ENCODE measurements at regions not wholly inside any gene's neighbourhood (a gene's known extent, or its start where the extent isn't known, plus 50 kb on each side); places are given as distances from the start of the nearest gene placed in this dataset.

DNA sequence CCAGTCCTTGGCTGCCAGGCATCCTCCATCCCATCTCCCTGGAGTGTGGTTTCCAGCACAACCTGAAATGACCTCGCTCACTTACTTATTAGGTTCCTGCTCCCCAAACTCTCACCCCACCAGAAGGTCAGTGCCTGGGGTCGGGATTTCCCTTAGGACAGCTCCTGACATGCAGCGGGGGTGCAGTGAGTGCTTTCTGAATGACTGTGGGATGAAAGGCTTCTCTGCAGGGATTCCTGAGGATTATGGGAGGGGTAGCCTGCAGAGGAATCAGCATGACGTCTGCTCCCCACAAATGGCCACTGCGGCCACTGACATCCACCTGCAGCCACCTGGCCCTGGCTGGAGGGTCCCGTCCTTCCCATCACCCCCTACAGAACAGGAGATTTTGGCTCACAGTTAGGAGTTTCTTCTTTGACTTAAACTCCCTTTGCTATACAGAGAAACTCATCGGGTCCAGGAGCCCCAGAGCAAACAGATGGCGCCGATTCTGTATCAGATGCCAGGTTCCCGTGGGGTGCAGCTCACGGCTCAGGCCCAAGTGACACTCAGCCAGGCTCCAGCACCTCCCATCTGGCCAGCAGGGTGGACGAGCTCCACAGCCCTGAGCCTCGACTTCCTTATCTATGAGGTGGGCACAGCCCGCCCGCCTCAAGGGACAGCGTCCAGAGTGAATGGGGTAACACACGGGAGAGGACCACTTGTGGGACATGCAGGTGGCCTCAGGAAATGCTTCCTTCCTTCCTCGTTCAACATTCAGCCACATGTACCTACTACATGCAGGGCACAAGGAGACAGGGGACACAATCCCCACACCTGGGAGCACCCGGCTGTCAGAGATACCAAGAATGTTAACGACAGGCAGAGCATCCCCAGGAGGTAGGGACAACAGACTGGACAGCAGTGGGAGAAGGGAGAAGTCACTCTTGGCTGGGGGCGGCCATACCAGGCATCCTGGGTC, 69.8 kb downstream of the RMI2 start:
- TF ChIP-seq, protein P1, sequence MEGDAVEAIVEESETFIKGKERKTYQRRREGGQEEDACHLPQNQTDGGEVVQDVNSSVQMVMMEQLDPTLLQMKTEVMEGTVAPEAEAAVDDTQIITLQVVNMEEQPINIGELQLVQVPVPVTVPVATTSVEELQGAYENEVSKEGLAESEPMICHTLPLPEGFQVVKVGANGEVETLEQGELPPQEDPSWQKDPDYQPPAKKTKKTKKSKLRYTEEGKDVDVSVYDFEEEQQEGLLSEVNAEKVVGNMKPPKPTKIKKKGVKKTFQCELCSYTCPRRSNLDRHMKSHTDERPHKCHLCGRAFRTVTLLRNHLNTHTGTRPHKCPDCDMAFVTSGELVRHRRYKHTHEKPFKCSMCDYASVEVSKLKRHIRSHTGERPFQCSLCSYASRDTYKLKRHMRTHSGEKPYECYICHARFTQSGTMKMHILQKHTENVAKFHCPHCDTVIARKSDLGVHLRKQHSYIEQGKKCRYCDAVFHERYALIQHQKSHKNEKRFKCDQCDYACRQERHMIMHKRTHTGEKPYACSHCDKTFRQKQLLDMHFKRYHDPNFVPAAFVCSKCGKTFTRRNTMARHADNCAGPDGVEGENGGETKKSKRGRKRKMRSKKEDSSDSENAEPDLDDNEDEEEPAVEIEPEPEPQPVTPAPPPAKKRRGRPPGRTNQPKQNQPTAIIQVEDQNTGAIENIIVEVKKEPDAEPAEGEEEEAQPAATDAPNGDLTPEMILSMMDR (IDR thresholded peaks at IDR 0.05; ENCODE audit: low read length), result no peak
- TF ChIP-seq EZH2 (optimal IDR thresholded peaks at IDR 0.05; ENCODE audit: low read depth, low read length), result no peak
- no peak for TF ChIP-seq EZH2phosphoT487 (IDR thresholded peaks at IDR 0.05; ENCODE audit: low read length)

All from MM.1S (cell line).